Left ventricle myocardium inferior (tissue), 1 donor: ENCODE measurements at regions not wholly inside any gene's neighbourhood (a gene's known extent, or its start where the extent isn't known, plus 50 kb on each side); places are given as distances from the start of the nearest gene placed in this dataset.

Source experiments
- DNase-seq: peaks from one replicate; pipeline ENCODE4 v3.0.0-alpha.2; 2020
- H3K27ac ChIP-seq: fragments of 200-600 bp; replicated peaks from 2 replicates; pipeline ENCODE4 v1.8.0; 2021
- H3K27me3 ChIP-seq: fragments of 200-600 bp; 2 replicates; pipeline ENCODE4 v1.8.0; 2021; ENCODE audit warnings: low read depth
- H3K36me3 ChIP-seq: fragments of 200-600 bp; 2 replicates; pipeline ENCODE4 v1.8.0; 2021
- H3K4me1 ChIP-seq: fragments of 200-600 bp; 2 replicates; pipeline ENCODE4 v1.8.0; 2021
- H3K4me3 ChIP-seq: fragments of 200-600 bp; 2 replicates; pipeline ENCODE4 v1.8.0; 2021; ENCODE audit warnings: mild to moderate bottlenecking, moderate library complexity
- H3K9me3 ChIP-seq: fragments of 200-600 bp; replicated peaks from 2 replicates; pipeline ENCODE4 v1.8.0; 2021
- CTCF ChIP-seq: fragments of 200-600 bp; IDR thresholded peaks from 2 replicates; pipeline ENCODE4 v1.8.0; 2021; ENCODE audit warnings: antibody characterized with exemption, mild to moderate bottlenecking, borderline replicate concordance
- intact Hi-C: fragments of 100-400 bp; cut with micrococcal nuclease; formaldehyde crosslinking; loops from one replicate; pipeline ENCODE4 v1.11.0; 2022
- donor health status: DM: no; HTN: yes; CAD: no; lungs with severe emphysema.

- Histone ChIP-seq H3K4me3 (no peak overlapping the region), H3K27ac (no peak overlapping the region), H3K4me1 (no peaks in the 10 kb centered on the region), H3K9me3 (no peaks in the 10 kb centered on the region), H3K27me3 (no peaks in the 10 kb centered on the region), H3K36me3 (no peaks in the 10 kb centered on the region)
- intact Hi-C loops = no loop called here
- no peak for DNase-seq
- TF ChIP-seq CTCF = no peak
Observed at GRCh38 chr4:138452826-138453225, 210.7 kb upstream of the SLC7A11 start.

GRCh38 chr4:138451276-138451663 is 209.1 kb upstream of the SLC7A11 start:
- Histone ChIP-seq H3K36me3 (no peaks in the 10 kb centered on the region), H3K4me1 (no peaks in the 10 kb centered on the region), H3K27me3 (no peaks in the 10 kb centered on the region), H3K27ac (no peak overlapping the region), H3K4me3 (no peak overlapping the region), H3K9me3 (no peaks in the 10 kb centered on the region)
- TF ChIP-seq CTCF = no peak
- DNase-seq = no peak
- intact Hi-C loops = no loop called here

DNA sequence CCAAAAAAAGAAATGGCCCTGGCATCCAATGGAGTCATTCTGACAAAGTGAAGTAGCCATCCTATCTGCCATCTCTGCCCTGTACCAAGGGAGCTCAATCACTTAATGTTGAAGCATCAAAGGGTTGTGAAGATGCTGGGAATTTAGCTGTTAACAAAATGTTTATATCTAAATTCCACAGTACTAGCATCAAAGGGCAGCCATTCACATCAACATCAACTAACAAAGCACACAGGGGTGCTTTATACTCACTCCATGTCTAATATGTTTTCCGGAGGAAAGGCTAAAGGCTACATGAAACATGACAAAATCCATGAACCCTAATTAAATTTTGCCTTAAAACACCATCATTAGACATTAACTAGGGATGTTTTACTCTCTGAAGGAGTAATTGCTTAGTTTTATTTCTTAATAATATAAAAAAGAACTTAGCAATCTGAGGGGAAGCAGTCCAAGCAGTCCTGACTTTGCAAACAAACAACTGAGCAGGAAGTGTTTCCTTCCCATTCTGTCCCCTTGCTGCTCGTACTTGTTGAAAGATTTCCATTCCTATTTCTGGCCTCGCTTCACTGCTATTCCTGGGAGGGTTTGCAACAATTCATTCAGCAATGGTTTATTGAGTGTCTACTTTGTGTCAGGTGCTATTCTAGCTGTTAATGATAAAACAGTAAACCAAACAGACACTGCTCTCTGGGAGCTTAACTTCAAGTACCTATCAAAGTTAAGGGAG is 208.6 kb upstream of the SLC7A11 start:
- Histone ChIP-seq H3K9me3 (no peaks in the 10 kb centered on the region), H3K4me1 (no peaks in the 10 kb centered on the region), H3K27me3 (no peaks in the 10 kb centered on the region), H3K4me3 (no peak overlapping the region), H3K36me3 (no peaks in the 10 kb centered on the region), H3K27ac (no peak overlapping the region)
- intact Hi-C loops = no loop called here
- DNase-seq = no peak
- TF ChIP-seq CTCF = no peak

- H3K27me3 ChIP-seq = no peaks in the 10 kb centered on the region
- H3K4me3 ChIP-seq = no peak overlapping the region
- H3K27ac ChIP-seq = no peak overlapping the region
- intact Hi-C loops = no loop called here
- H3K36me3 ChIP-seq = no peaks in the 10 kb centered on the region
- TF ChIP-seq CTCF = no peak
- no peaks in the 10 kb centered on the region for H3K9me3 ChIP-seq
- H3K4me1 ChIP-seq = no peaks in the 10 kb centered on the region
- no peak for DNase-seq
Observed at GRCh38 chr4:138449938-138450337, 207.8 kb upstream of the SLC7A11 start.

- H3K4me1 ChIP-seq = no peaks in the 10 kb centered on the region
- no peak for DNase-seq
- no peak for TF ChIP-seq CTCF
- H3K9me3 ChIP-seq = peaks cover 5% of the 10 kb centered on the region
- no peaks in the 10 kb centered on the region for H3K36me3 ChIP-seq
- no peak overlapping the region for H3K27ac ChIP-seq
- intact Hi-C loops = no loop called here
- no peak overlapping the region for H3K4me3 ChIP-seq
- no peaks in the 10 kb centered on the region for H3K27me3 ChIP-seq
Observed at GRCh38 chr4:138448169-138448568, 206.0 kb upstream of the SLC7A11 start.

DNA sequence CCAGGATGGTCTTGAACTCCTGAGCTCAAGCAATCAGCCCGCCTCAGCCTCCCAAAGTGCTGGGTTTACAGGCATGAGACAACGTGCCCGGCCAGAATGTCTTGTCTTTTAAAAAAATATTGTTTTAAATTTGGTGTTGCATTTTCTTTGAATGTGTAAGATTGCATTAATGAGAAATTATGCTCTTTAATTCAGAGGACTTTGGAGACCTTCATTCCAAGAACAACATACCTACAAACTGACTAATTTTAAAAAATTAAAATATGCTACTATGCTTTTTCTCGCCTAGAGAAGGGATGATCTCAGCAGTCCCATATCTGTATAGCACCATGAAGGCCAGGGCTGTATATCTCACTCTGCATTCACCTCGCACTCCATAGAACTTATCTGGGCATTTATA is 204.3 kb upstream of the SLC7A11 start:
- Histone ChIP-seq H3K4me1 (no peaks in the 10 kb centered on the region), H3K27me3 (no peaks in the 10 kb centered on the region)
- intact Hi-C loops = no loop called here

More for the DNA sequence above, 204.3 kb upstream of the SLC7A11 start:
- TF ChIP-seq CTCF = no peak
- Histone ChIP-seq H3K27ac (no peak overlapping the region), H3K9me3 (peaks cover 17% of the 10 kb centered on the region), H3K36me3 (no peaks in the 10 kb centered on the region), H3K4me3 (no peak overlapping the region)
- no peak for DNase-seq
